GM12878 (cell line): ENCODE measurements at regions not wholly inside any gene's neighbourhood (a gene's known extent, or its start where the extent isn't known, plus 50 kb on each side); places are given as distances from the start of the nearest gene placed in this dataset.

ENCODE experiments used
- ATAC-seq: fragments of 200-7000 bp; cut with Tn5 transposase; 3 replicates; pipeline ENCODE4 v1.9.1; 2020; ENCODE audit warnings: mild to moderate bottlenecking, moderate library complexity
- BruUV-seq: library from RNA; stranded (reverse); fragments of 400-500 nt; replicated peaks from 2 replicates; lab custom pipeline; 2021; lab: Mats Ljungman, UMichigan
- CTCF ChIA-PET: fragments of 300-600 bp; sonication (Branson Sonifier 250); formaldehyde crosslinking; extraction: SDS; loops from one replicate; lab custom pipeline; 2021; ENCODE audit warnings: inconsistent platforms; lab: Yijun Ruan, JAX
- POLR2A ChIA-PET: fragments of 350-600 bp; formaldehyde crosslinking; extraction: SDS; loops from one replicate; lab custom pipeline; 2021; ENCODE audit warnings: inconsistent platforms; lab: Charles Lee
- RAD21 ChIA-PET: fragments of 300-600 bp; sonication (Branson Sonifier 250); formaldehyde crosslinking; loops from one replicate; lab custom pipeline; 2023; ENCODE audit warnings: antibody characterized with exemption; ENCODE audit not compliant: unreplicated experiment; lab: Charles Lee
- SMC1A ChIA-PET: fragments of 300-600 bp; sonication (Branson Sonifier 250); formaldehyde crosslinking; loops from one replicate; lab custom pipeline; 2023; ENCODE audit not compliant: unreplicated experiment, uncharacterized antibody; lab: Charles Lee
- DNase-seq: peaks from one replicate; pipeline ENCODE4 v3.0.0-alpha.2; 2011; ENCODE audit warnings: low read depth, low spot score
- FAIRE-seq: peaks from 3 replicates; lab custom pipeline; 2011; peaks lifted over from hg19 to GRCh38; lab: Jason Lieb, UNC
- H2AFZ ChIP-seq: 2 replicates; pipeline ENCODE4 v1.6.0; 2011; ENCODE audit warnings: low read depth, low read length, control low read depth; ENCODE audit not compliant: control insufficient read depth
- H3K27ac ChIP-seq: 2 replicates; pipeline ENCODE4 v1.5.1; 2011; ENCODE audit warnings: control low read depth; ENCODE audit not compliant: control insufficient read depth, insufficient read depth
- H3K27me3 ChIP-seq, 2 experiments: replicated peaks in 1 of 2; 2 replicates each; pipeline versions ENCODE4 v1.6.0 to v1.6.1; 2011; ENCODE audit warnings: low read length in 1 of 2; ENCODE audit not compliant: control insufficient read depth in 2 of 2, insufficient read depth in 2 of 2
- H3K36me3 ChIP-seq, 2 experiments: 2 replicates each; pipeline ENCODE4 v1.5.1; 2011; ENCODE audit warnings: low read length in 1 of 2; ENCODE audit not compliant: control insufficient read depth in 2 of 2, insufficient read depth in 2 of 2
- H3K4me1 ChIP-seq: 2 replicates; pipeline ENCODE4 v1.6.1; 2011; ENCODE audit warnings: mild to moderate bottlenecking, low read length, moderate library complexity, mixed read lengths; ENCODE audit not compliant: control insufficient read depth, insufficient read depth
- H3K4me2 ChIP-seq: 2 replicates; pipeline ENCODE4 v1.6.0; 2011; ENCODE audit warnings: control low read depth; ENCODE audit not compliant: control insufficient read depth, insufficient read depth
- H3K4me3 ChIP-seq: fragments of 200-600 bp; sonication (generic); 2 replicates; pipeline ENCODE4 v1.5.1; 2016
- H3K79me2 ChIP-seq: 2 replicates; pipeline ENCODE4 v1.6.0; 2011; ENCODE audit warnings: low read length; ENCODE audit not compliant: control insufficient read depth, insufficient read depth
- H3K9ac ChIP-seq: 2 replicates; pipeline ENCODE4 v1.8.0; 2011; ENCODE audit warnings: low read length, control low read depth, mixed read lengths; ENCODE audit not compliant: control insufficient read depth, insufficient read depth
- H3K9me3 ChIP-seq: replicated peaks from 3 replicates; pipeline ENCODE4 v1.5.1; 2011; ENCODE audit warnings: mild to moderate bottlenecking, low read length; ENCODE audit not compliant: control insufficient read depth, insufficient read depth
- H4K20me1 ChIP-seq: 2 replicates; pipeline ENCODE4 v1.6.0; 2011; ENCODE audit not compliant: control insufficient read depth, insufficient read depth
- BMI1 ChIP-seq: fragments of 450-650 bp; IDR thresholded peaks from 2 replicates; pipeline ENCODE4 v1.6.1; 2016; ENCODE audit warnings: mild to moderate bottlenecking, moderate library complexity, borderline replicate concordance
- CEBPB ChIP-seq, 2 experiments: fragments of 150-350 bp in 1 of 2; IDR thresholded peaks; 2 replicates each; pipeline ENCODE4 v1.6.1; 2012 to 2014; ENCODE audit warnings: low read depth in 2 of 2, low read length in 2 of 2, borderline replicate concordance in 1 of 2, inconsistent platforms in 1 of 2
- ETV6 ChIP-seq, 2 experiments: fragments of 450-650 bp in 1 of 2; IDR thresholded peaks in 1 of 2; conservative IDR thresholded peaks in 1 of 2; 2 replicates each; pipeline ENCODE4 v1.6.1; 2014; ENCODE audit warnings: antibody characterized with exemption in 1 of 2, borderline replicate concordance in 1 of 2, low read depth in 1 of 2, mild to moderate bottlenecking in 1 of 2, moderate library complexity in 1 of 2
- HCFC1 ChIP-seq: fragments of 150-350 bp; IDR thresholded peaks from 2 replicates; pipeline ENCODE4 v1.6.1; 2014; ENCODE audit warnings: low read length
- IKZF2 ChIP-seq, 2 experiments: fragments of 450-650 bp; IDR thresholded peaks; 2 replicates each; pipeline ENCODE4 v1.6.1; 2017; ENCODE audit warnings: mild to moderate bottlenecking in 2 of 2, moderate library complexity in 2 of 2
- KAT2A ChIP-seq: conservative IDR thresholded peaks from 2 replicates; pipeline ENCODE4 v1.6.1; 2011; ENCODE audit warnings: low read depth, low read length; ENCODE audit not compliant: control insufficient read depth
- MEF2B ChIP-seq: fragments of 450-650 bp; IDR thresholded peaks from 2 replicates; pipeline ENCODE4 v1.6.1; 2018; ENCODE audit warnings: mild to moderate bottlenecking, moderate library complexity; ENCODE audit not compliant: partially characterized antibody, poor library complexity, severe bottlenecking
- PML ChIP-seq: IDR thresholded peaks from 2 replicates; pipeline ENCODE4 v1.6.1; 2012; ENCODE audit warnings: low read length, inconsistent platforms
- STAT3 ChIP-seq: IDR thresholded peaks from 2 replicates; pipeline ENCODE4 v1.6.1; 2011; ENCODE audit warnings: low read depth, low read length, improper control_type of control experiment
- YY1 ChIP-seq: IDR thresholded peaks from 2 replicates; pipeline ENCODE4 v1.6.1; 2011; ENCODE audit warnings: low read depth, mild to moderate bottlenecking, low read length
- ZBED1 ChIP-seq: IDR thresholded peaks from 2 replicates; pipeline ENCODE4 v1.6.1; 2016; ENCODE audit warnings: borderline replicate concordance
- ZNF622 ChIP-seq: fragments of 450-650 bp; IDR thresholded peaks from 2 replicates; pipeline ENCODE4 v1.6.1; 2017; ENCODE audit warnings: mild to moderate bottlenecking, inconsistent platforms
- WGBS: methylation state at CpG from one replicate; pipeline ENCODE4 v1.1.6; 2016; ENCODE audit warnings: low lambda C conversion rate; ENCODE audit not compliant: insufficient replicate concordance, insufficient coverage; ENCODE audit errors: missing lambda C conversion rate; 5-methylcytosine and 5-hydroxymethylcytosine counted together
- in situ Hi-C: fragments of 300-500 bp; cut with MboI; formaldehyde crosslinking; loops from 9 replicates; pipeline ENCODE4 v1.14.3; 2018; ENCODE audit warnings: mixed read lengths
- intact Hi-C: fragments of 100-400 bp; cut with micrococcal nuclease; formaldehyde crosslinking; loops from one replicate; pipeline ENCODE4 v1.14.2; 2022; ENCODE audit not compliant: unreplicated experiment
- TF ChIP-seq, protein P1 (sequence below): fragments of 450-650 bp; IDR thresholded peaks from 2 replicates; pipeline ENCODE4 v1.6.1; 2016; ENCODE audit warnings: mild to moderate bottlenecking, moderate library complexity, borderline replicate concordance
- TF ChIP-seq, protein P2 (sequence below): fragments of 150-350 bp; IDR thresholded peaks from 2 replicates; pipeline ENCODE4 v1.6.1; 2016; ENCODE audit warnings: low read depth, low read length
- TF ChIP-seq, protein P3 (sequence below): fragments of 150-350 bp; IDR thresholded peaks from 2 replicates; pipeline ENCODE4 v1.6.1; 2014; ENCODE audit warnings: mild to moderate bottlenecking, low read depth, low read length

DNA sequence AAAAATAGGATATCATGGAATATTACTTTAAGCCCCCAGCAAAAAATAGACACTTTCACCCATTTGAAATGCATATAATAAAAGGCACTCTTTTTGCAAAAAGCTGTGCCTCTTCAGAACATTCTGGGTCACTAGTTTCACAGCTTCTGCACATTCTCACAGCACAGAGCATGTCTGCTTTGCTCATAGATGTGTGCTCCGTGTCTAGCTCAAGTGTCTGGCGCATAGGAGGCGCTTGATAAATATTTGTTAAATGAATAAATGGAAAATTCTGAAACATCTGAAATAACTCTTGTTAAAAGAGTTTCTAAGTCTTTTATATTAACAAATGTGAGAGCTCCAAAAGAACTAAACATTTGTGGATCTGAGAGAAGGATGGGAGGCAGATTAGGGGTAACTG is 275.2 kb downstream of the PTTG2 start:
- H3K4me3 ChIP-seq: no peak overlapping the region
- 40% methylated on average over 3 of the region's 3 CpGs for WGBS
- no peak for FAIRE-seq
- no peak for TF ChIP-seq MEF2B
- TF ChIP-seq, protein P1, sequence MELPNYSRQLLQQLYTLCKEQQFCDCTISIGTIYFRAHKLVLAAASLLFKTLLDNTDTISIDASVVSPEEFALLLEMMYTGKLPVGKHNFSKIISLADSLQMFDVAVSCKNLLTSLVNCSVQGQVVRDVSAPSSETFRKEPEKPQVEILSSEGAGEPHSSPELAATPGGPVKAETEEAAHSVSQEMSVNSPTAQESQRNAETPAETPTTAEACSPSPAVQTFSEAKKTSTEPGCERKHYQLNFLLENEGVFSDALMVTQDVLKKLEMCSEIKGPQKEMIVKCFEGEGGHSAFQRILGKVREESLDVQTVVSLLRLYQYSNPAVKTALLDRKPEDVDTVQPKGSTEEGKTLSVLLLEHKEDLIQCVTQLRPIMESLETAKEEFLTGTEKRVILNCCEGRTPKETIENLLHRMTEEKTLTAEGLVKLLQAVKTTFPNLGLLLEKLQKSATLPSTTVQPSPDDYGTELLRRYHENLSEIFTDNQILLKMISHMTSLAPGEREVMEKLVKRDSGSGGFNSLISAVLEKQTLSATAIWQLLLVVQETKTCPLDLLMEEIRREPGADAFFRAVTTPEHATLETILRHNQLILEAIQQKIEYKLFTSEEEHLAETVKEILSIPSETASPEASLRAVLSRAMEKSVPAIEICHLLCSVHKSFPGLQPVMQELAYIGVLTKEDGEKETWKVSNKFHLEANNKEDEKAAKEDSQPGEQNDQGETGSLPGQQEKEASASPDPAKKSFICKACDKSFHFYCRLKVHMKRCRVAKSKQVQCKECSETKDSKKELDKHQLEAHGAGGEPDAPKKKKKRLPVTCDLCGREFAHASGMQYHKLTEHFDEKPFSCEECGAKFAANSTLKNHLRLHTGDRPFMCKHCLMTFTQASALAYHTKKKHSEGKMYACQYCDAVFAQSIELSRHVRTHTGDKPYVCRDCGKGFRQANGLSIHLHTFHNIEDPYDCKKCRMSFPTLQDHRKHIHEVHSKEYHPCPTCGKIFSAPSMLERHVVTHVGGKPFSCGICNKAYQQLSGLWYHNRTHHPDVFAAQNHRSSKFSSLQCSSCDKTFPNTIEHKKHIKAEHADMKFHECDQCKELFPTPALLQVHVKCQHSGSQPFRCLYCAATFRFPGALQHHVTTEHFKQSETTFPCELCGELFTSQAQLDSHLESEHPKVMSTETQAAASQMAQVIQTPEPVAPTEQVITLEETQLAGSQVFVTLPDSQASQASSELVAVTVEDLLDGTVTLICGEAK: no peak
- TF ChIP-seq KAT2A: no peak
- no peak for TF ChIP-seq PML
- no peak for TF ChIP-seq STAT3
- TF ChIP-seq IKZF2 (IDR thresholded peaks at IDR 0.05): no peak
- TF ChIP-seq ZBED1: no peak
- TF ChIP-seq YY1: no peak
- TF ChIP-seq ETV6 (conservative IDR thresholded peaks at IDR 0.05 in 1 of 2, IDR thresholded peaks at IDR 0.05 in 1 of 2; ENCODE audit: borderline replicate concordance in 1 of 2, low read depth in 1 of 2): no peak
- no peak for TF ChIP-seq HCFC1
- no peak for TF ChIP-seq BMI1
- no peak for TF ChIP-seq CEBPB (IDR thresholded peaks at IDR 0.05; ENCODE audit: borderline replicate concordance in 1 of 2, low read depth in 2 of 2, low read length in 2 of 2)
- TF ChIP-seq, protein P2, sequence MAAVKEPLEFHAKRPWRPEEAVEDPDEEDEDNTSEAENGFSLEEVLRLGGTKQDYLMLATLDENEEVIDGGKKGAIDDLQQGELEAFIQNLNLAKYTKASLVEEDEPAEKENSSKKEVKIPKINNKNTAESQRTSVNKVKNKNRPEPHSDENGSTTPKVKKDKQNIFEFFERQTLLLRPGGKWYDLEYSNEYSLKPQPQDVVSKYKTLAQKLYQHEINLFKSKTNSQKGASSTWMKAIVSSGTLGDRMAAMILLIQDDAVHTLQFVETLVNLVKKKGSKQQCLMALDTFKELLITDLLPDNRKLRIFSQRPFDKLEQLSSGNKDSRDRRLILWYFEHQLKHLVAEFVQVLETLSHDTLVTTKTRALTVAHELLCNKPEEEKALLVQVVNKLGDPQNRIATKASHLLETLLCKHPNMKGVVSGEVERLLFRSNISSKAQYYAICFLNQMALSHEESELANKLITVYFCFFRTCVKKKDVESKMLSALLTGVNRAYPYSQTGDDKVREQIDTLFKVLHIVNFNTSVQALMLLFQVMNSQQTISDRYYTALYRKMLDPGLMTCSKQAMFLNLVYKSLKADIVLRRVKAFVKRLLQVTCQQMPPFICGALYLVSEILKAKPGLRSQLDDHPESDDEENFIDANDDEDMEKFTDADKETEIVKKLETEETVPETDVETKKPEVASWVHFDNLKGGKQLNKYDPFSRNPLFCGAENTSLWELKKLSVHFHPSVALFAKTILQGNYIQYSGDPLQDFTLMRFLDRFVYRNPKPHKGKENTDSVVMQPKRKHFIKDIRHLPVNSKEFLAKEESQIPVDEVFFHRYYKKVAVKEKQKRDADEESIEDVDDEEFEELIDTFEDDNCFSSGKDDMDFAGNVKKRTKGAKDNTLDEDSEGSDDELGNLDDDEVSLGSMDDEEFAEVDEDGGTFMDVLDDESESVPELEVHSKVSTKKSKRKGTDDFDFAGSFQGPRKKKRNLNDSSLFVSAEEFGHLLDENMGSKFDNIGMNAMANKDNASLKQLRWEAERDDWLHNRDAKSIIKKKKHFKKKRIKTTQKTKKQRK: no peak
- no peak for TF ChIP-seq ZNF622
- TF ChIP-seq, protein P3, sequence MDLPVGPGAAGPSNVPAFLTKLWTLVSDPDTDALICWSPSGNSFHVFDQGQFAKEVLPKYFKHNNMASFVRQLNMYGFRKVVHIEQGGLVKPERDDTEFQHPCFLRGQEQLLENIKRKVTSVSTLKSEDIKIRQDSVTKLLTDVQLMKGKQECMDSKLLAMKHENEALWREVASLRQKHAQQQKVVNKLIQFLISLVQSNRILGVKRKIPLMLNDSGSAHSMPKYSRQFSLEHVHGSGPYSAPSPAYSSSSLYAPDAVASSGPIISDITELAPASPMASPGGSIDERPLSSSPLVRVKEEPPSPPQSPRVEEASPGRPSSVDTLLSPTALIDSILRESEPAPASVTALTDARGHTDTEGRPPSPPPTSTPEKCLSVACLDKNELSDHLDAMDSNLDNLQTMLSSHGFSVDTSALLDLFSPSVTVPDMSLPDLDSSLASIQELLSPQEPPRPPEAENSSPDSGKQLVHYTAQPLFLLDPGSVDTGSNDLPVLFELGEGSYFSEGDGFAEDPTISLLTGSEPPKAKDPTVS: no peak

More for the DNA sequence above, 275.2 kb downstream of the PTTG2 start:
- Histone ChIP-seq H3K79me2 (no peaks in the 10 kb centered on the region), H2AFZ (no peak overlapping the region), H4K20me1 (no peaks in the 10 kb centered on the region), H3K36me3 (no peaks in the 10 kb centered on the region), H3K27ac (no peak overlapping the region), H3K9me3 (no peaks in the 10 kb centered on the region), H3K4me2 (no peak overlapping the region), H3K9ac (no peak overlapping the region), H3K27me3 (no peaks in the 10 kb centered on the region; a peak in 1 of 4 replicates), H3K4me1 (no peaks in the 10 kb centered on the region)
- POLR2A ChIA-PET: no interaction called here
- intact Hi-C loops: no loop called here
- BruUV-seq: no TSS peak
- RAD21 ChIA-PET: interaction anchor here (1.5 kb wide), 1 partner anchor 55 kb away, joined by 3 read pairs; no protein-coding TSS in a partner anchor
- SMC1A ChIA-PET: interaction anchor here (1.5 to 1.7 kb wide), 2 partner anchors 55 to 74 kb away, joined by 3 to 5 read pairs; no protein-coding TSS in a partner anchor
- ATAC-seq: no peak
- CTCF ChIA-PET: interaction anchor here (1.7 kb wide), 1 partner anchor 85 kb away, joined by 4 read pairs; no protein-coding TSS in a partner anchor
- in situ Hi-C loops: no loop called here
- no peak for DNase-seq
